Body of pancreas (tissue), 4 donors: ENCODE measurements at regions not wholly inside any gene's neighbourhood (a gene's known extent, or its start where the extent isn't known, plus 50 kb on each side); places are given as distances from the start of the nearest gene placed in this dataset.
A peak's percentile ranks its signal among the peaks of the same experiment; 100 is the strongest.

Experiments
- ATAC-seq: fragments of 150-250 bp; one replicate; pipeline ENCODE4 v1.9.1; 2016
- DNase-seq, 4 donors: peaks; one replicate each; pipeline ENCODE4 v3.0.0-alpha.2; 2019
- H3K27ac ChIP-seq, 4 donors: fragments of 200-600 bp; sonication (generic); 1 replicate in 3 of 4; 2 replicates in 1 of 4; pipeline versions ENCODE4 v1.5.1 to v1.6.1; 2016 to 2019; ENCODE audit warnings: mild to moderate bottlenecking in 1 of 4, mixed read lengths in 1 of 4, moderate library complexity in 1 of 4
- H3K27me3 ChIP-seq, 2 donors: fragments of 200-600 bp; sonication (generic); one replicate each; pipeline ENCODE4 v1.6.0; 2016; ENCODE audit warnings: mild to moderate bottlenecking in 1 of 2
- H3K36me3 ChIP-seq, 2 donors: fragments of 200-600 bp; sonication (generic); replicated peaks in 1 of 2; 2 replicates each; pipeline ENCODE4 v1.5.1; 2016; ENCODE audit warnings: low read depth in 2 of 2; ENCODE audit not compliant: insufficient read depth in 1 of 2
- H3K4me1 ChIP-seq: fragments of 200-600 bp; sonication (generic); one replicate; pipeline ENCODE4 v1.6.0; 2016
- H3K4me3 ChIP-seq, 2 donors: fragments of 200-600 bp; sonication (generic); 1 replicate in 1 of 2; 2 replicates in 1 of 2; pipeline ENCODE4 v1.5.1; 2016 to 2019
- H3K9me3 ChIP-seq, 3 donors: fragments of 200-600 bp; sonication (generic); 1 replicate in 2 of 3; 2 replicates in 1 of 3; pipeline ENCODE4 v1.5.1; 2016
- CTCF ChIP-seq, 7 experiments: fragments of 450-650 bp in 4 of 7; fragments of 200-600 bp in 3 of 7; sonication (generic) in 3 of 7; IDR thresholded peaks; one replicate each; pipeline ENCODE4 v1.5.1; 2016 to 2019; ENCODE audit warnings: antibody characterized with exemption in 7 of 7
- POLR2A ChIP-seq, 3 donors: fragments of 450-650 bp; IDR thresholded peaks; one replicate each; pipeline ENCODE4 v1.6.1; 2016; ENCODE audit warnings: antibody characterized with exemption in 3 of 3, mild to moderate bottlenecking in 2 of 3
- WGBS, 2 donors: methylation state at CpG; one replicate each; pipeline ENCODE4 v1.1.5; 2017; 5-methylcytosine and 5-hydroxymethylcytosine counted together
- intact Hi-C: fragments of 100-400 bp; cut with DNase I; formaldehyde crosslinking; loops from one replicate; pipeline ENCODE4 v1.15.1; 2023

- peaks cover 33% of the 10 kb centered on the region for H3K4me1 ChIP-seq
- H3K9me3 ChIP-seq = no peaks in the 10 kb centered on the region
- H3K27ac ChIP-seq = no peak overlapping the region
- intact Hi-C loops = no loop called here
- DNase-seq (no peak), ATAC-seq (no peak)
- H3K36me3 ChIP-seq = no peaks in the 10 kb centered on the region
- H3K27me3 ChIP-seq = no peaks in the 10 kb centered on the region
- H3K4me3 ChIP-seq = no peak overlapping the region
- TF ChIP-seq CTCF (IDR thresholded peaks at IDR 0.05) (no peak), POLR2A (IDR thresholded peaks at IDR 0.05) (no peak)
- WGBS, 2 donors = 79 to 83% methylated on average over 7 to 15 of the region's 15 CpGs
These were observed 298.6 kb downstream of the SEC14L1 start for GRCh38 chr17:77439189-77440018.

GRCh38 chr17:77440560-77440981 is 299.8 kb downstream of the SEC14L1 start:
- whole genome bisulfite sequencing, 2 donors = 82 to 85% methylated on average over 11 to 12 of the region's 12 CpGs
- Histone ChIP-seq H3K9me3 (no peaks in the 10 kb centered on the region), H3K4me1 (peaks cover 44% of the 10 kb centered on the region), H3K36me3 (no peaks in the 10 kb centered on the region), H3K27ac (peak overlapping the region in 1 of 4 donors; percentile 12), H3K27me3 (no peaks in the 10 kb centered on the region), H3K4me3 (no peak overlapping the region)
- intact Hi-C loops = no loop called here
- no peak for DNase-seq
- ATAC-seq = no peak
- TF ChIP-seq CTCF (IDR thresholded peaks at IDR 0.05) (no peak), POLR2A (IDR thresholded peaks at IDR 0.05) (no peak)

- Histone ChIP-seq H3K27ac (peak overlapping the region in 1 of 4 donors; percentile 12), H3K4me1 (peaks cover 47% of the 10 kb centered on the region), H3K9me3 (no peaks in the 10 kb centered on the region), H3K27me3 (no peaks in the 10 kb centered on the region), H3K4me3 (no peak overlapping the region), H3K36me3 (no peaks in the 10 kb centered on the region)
- ATAC-seq (no peak), DNase-seq (peak in 1 of 4 donors; percentile 41)
- TF ChIP-seq POLR2A (IDR thresholded peaks at IDR 0.05) (no peak), CTCF (IDR thresholded peaks at IDR 0.05) (no peak)
- intact Hi-C loops = no loop called here
- 72 to 88% methylated on average over 14 to 15 of the region's 15 CpGs for WGBS, 2 donors
These were observed 300.6 kb downstream of the SEC14L1 start for GRCh38 chr17:77441130-77441920.

- H3K4me1 ChIP-seq = peaks cover 43% of the 10 kb centered on the region
- ATAC-seq (no peak), DNase-seq (no peak)
- no peaks in the 10 kb centered on the region for H3K27me3 ChIP-seq
- intact Hi-C loops = no loop called here
- no peak overlapping the region for H3K27ac ChIP-seq
- no peaks in the 10 kb centered on the region for H3K9me3 ChIP-seq
- no peak for TF ChIP-seq CTCF (IDR thresholded peaks at IDR 0.05)
- TF ChIP-seq POLR2A (IDR thresholded peaks at IDR 0.05) = no peak
- no peaks in the 10 kb centered on the region for H3K36me3 ChIP-seq
- no peak overlapping the region for H3K4me3 ChIP-seq
- WGBS, 2 donors = 89 to 92% methylated on average over 11 of the region's 11 CpGs
These were observed 301.2 kb downstream of the SEC14L1 start for GRCh38 chr17:77441940-77442339.
